Hepatocyte (in vitro differentiated cells): ENCODE measurements at regions not wholly inside any gene's neighbourhood (a gene's known extent, or its start where the extent isn't known, plus 50 kb on each side); places are given as distances from the start of the nearest gene placed in this dataset.

Source experiments
- EZH2 ChIP-seq: fragments of 200-600 bp; sonication (generic); IDR thresholded peaks from 2 replicates; pipeline ENCODE4 v1.6.1; 2016; ENCODE audit warnings: antibody characterized with exemption, mild to moderate bottlenecking, borderline replicate concordance
- EZH2phosphoT487 ChIP-seq: fragments of 200-600 bp; sonication (generic); IDR thresholded peaks from one replicate; pipeline ENCODE4 v1.6.1; 2018; ENCODE audit warnings: antibody characterized with exemption, mild to moderate bottlenecking, low read depth, moderate library complexity; ENCODE audit not compliant: unreplicated experiment, severe bottlenecking
- TF ChIP-seq, protein P1 (sequence below): fragments of 200-600 bp; sonication (generic); IDR thresholded peaks from 2 replicates; pipeline ENCODE4 v1.5.1; 2016; ENCODE audit warnings: antibody characterized with exemption, mild to moderate bottlenecking; ENCODE audit not compliant: poor library complexity

- TF ChIP-seq, protein P1, sequence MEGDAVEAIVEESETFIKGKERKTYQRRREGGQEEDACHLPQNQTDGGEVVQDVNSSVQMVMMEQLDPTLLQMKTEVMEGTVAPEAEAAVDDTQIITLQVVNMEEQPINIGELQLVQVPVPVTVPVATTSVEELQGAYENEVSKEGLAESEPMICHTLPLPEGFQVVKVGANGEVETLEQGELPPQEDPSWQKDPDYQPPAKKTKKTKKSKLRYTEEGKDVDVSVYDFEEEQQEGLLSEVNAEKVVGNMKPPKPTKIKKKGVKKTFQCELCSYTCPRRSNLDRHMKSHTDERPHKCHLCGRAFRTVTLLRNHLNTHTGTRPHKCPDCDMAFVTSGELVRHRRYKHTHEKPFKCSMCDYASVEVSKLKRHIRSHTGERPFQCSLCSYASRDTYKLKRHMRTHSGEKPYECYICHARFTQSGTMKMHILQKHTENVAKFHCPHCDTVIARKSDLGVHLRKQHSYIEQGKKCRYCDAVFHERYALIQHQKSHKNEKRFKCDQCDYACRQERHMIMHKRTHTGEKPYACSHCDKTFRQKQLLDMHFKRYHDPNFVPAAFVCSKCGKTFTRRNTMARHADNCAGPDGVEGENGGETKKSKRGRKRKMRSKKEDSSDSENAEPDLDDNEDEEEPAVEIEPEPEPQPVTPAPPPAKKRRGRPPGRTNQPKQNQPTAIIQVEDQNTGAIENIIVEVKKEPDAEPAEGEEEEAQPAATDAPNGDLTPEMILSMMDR, result no peak
- TF ChIP-seq EZH2 (no peak), EZH2phosphoT487 (no peak)
These were observed 545.0 kb downstream of the PYDC2 start for GRCh38 chr3:192005989-192006388.
